ENCODE measurements at regions not wholly inside any gene's neighbourhood (a gene's known extent, or its start where the extent isn't known, plus 50 kb on each side); places are given as distances from the start of the nearest gene placed in this dataset.

GRCh38 chr1:57483954-57484353 is 60.1 kb upstream of the DAB1 start:
- no peak for DNase-seq (ENCODE audit: low read depth)
- H3K4me3 ChIP-seq (ENCODE audit: low read depth, low read length) = no peak overlapping the region
- TF ChIP-seq, protein P1, sequence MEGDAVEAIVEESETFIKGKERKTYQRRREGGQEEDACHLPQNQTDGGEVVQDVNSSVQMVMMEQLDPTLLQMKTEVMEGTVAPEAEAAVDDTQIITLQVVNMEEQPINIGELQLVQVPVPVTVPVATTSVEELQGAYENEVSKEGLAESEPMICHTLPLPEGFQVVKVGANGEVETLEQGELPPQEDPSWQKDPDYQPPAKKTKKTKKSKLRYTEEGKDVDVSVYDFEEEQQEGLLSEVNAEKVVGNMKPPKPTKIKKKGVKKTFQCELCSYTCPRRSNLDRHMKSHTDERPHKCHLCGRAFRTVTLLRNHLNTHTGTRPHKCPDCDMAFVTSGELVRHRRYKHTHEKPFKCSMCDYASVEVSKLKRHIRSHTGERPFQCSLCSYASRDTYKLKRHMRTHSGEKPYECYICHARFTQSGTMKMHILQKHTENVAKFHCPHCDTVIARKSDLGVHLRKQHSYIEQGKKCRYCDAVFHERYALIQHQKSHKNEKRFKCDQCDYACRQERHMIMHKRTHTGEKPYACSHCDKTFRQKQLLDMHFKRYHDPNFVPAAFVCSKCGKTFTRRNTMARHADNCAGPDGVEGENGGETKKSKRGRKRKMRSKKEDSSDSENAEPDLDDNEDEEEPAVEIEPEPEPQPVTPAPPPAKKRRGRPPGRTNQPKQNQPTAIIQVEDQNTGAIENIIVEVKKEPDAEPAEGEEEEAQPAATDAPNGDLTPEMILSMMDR (IDR thresholded peaks at IDR 0.05; ENCODE audit: low read depth, low read length, missing control alignments) = no peak

DNA sequence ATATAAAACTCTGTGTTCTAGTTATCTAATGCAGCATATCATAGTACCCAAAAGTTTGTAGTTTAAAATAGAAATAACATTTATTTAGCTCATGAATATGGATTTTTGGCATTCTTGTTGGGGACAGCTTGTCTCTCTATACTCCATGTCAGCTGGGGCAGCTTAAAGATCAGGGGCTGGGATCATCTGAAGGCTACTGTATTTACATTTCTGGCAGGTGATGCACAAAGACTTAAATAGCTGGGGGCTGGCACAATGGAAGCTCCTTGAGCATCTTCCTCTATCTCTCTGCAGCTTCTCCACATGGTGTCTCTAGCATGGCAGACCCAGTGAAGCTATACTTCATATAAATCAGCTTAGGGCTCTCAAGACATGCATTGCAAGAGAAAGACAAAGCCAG is 55.6 kb upstream of the DAB1 start:
- TF ChIP-seq, protein P1 (IDR thresholded peaks at IDR 0.05; ENCODE audit: low read depth, low read length, missing control alignments) = no peak
- DNase-seq (ENCODE audit: low read depth) = no peak
- H3K4me3 ChIP-seq (ENCODE audit: low read depth, low read length) = no peak overlapping the region

DNA sequence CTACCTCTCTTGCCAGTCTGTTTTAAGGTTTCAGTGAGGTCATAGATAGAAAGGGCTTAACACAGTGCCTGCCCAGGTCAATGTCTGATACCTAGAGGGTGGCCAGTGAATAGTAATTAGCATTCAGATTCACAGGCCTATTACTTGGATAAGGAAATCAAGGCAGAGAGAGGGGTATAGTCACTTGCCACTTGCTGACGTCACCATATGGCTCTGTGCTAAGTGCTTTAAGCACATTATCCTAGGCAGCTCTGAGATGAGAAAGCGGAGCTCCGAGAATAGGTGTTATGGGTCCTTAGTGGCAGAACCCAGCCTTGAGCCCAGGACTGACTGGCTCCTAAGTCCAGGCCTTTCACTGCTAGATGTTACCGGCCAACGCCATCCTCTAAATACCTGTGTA is 51.5 kb upstream of the DAB1 start:
- DNase-seq (ENCODE audit: low read depth) = no peak
- TF ChIP-seq, protein P1 (IDR thresholded peaks at IDR 0.05; ENCODE audit: low read depth, low read length, missing control alignments) = no peak
- no peak overlapping the region for H3K4me3 ChIP-seq (ENCODE audit: low read depth, low read length)

GRCh38 chr1:57474137-57474750 is 50.4 kb upstream of the DAB1 start:
- DNase-seq (ENCODE audit: low read depth) = no peak
- TF ChIP-seq, protein P1 (IDR thresholded peaks at IDR 0.05; ENCODE audit: low read depth, low read length, missing control alignments) = no peak
- no peak overlapping the region for H3K4me3 ChIP-seq (ENCODE audit: low read depth, low read length)

Measured in GM12864 (cell line).